Ureter (tissue), 1 donor: ENCODE measurements at regions not wholly inside any gene's neighbourhood (a gene's known extent, or its start where the extent isn't known, plus 50 kb on each side); places are given as distances from the start of the nearest gene placed in this dataset.
A peak's percentile ranks its signal among the peaks of the same experiment; 100 is the strongest.

ENCODE experiments used
- DNase-seq: peaks from one replicate; pipeline ENCODE4 v3.0.0-alpha.2; 2020; ENCODE audit warnings: low spot score
- donor health status: DM: yes; HTN: yes; CAD: no.

- DNase-seq, result peak; percentile 80
Observed at GRCh38 chr10:78972947-78973900, 95.5 kb upstream of the ZMIZ1 start.

GRCh38 chr10:78973901-78974616 is 94.7 kb upstream of the ZMIZ1 start:
- DNase-seq, result peak; percentile 85

GRCh38 chr10:78974617-78975317 is 94.0 kb upstream of the ZMIZ1 start:
- DNase-seq, result peak; percentile 70

GRCh38 chr10:78975926-78976325 is 92.8 kb upstream of the ZMIZ1 start:
- DNase-seq, result no peak

- no peak for DNase-seq
Observed at GRCh38 chr10:78976825-78977755, 91.7 kb upstream of the ZMIZ1 start.

GRCh38 chr10:78979938-78980337 is 88.8 kb upstream of the ZMIZ1 start:
- DNase-seq, result no peak

- no peak for DNase-seq
Observed at GRCh38 chr10:78980354-78980753, 88.4 kb upstream of the ZMIZ1 start.

- no peak for DNase-seq
Observed at GRCh38 chr10:78980815-78981214, 88.0 kb upstream of the ZMIZ1 start.

- DNase-seq, result no peak
Observed at GRCh38 chr10:78981257-78981969, 87.4 kb upstream of the ZMIZ1 start.

- DNase-seq, result no peak
Observed at GRCh38 chr10:78981970-78982281, 86.8 kb upstream of the ZMIZ1 start.

- DNase-seq, result no peak
Observed at GRCh38 chr10:78982726-78983125, 86.0 kb upstream of the ZMIZ1 start.

- DNase-seq, result no peak
Observed at GRCh38 chr10:78983608-78984007, 85.2 kb upstream of the ZMIZ1 start.

- no peak for DNase-seq
Observed at GRCh38 chr10:78985973-78986818, 82.6 kb upstream of the ZMIZ1 start.

- no peak for DNase-seq
Observed at GRCh38 chr10:78991187-78991586, 77.6 kb upstream of the ZMIZ1 start.

- no peak for DNase-seq
Observed at GRCh38 chr10:78992333-78992732, 76.4 kb upstream of the ZMIZ1 start.

GRCh38 chr10:78993261-78993945 is 75.4 kb upstream of the ZMIZ1 start:
- no peak for DNase-seq

- DNase-seq, result no peak
Observed at GRCh38 chr10:78995987-78996791, 72.6 kb upstream of the ZMIZ1 start.

GRCh38 chr10:78996792-78997129 is 72.0 kb upstream of the ZMIZ1 start:
- no peak for DNase-seq
